Panc1 (cell line): ENCODE measurements at regions not wholly inside any gene's neighbourhood (a gene's known extent, or its start where the extent isn't known, plus 50 kb on each side); places are given as distances from the start of the nearest gene placed in this dataset.

ENCODE experiments used
- ATAC-seq: fragments of 200-7000 bp; cut with Tn5 transposase; 2 replicates; pipeline ENCODE4 v1.9.1; 2020; ENCODE audit warnings: mild to moderate bottlenecking, moderate library complexity
- BruUV-seq: library from RNA; stranded (reverse); fragments of 400-500 nt; replicated peaks from 2 replicates; lab custom pipeline; 2021; lab: Mats Ljungman, UMichigan
- CTCF ChIA-PET: fragments of 300-600 bp; sonication (Branson Sonifier 250); formaldehyde crosslinking; loops from one replicate; lab custom pipeline; 2022; ENCODE audit warnings: antibody characterized with exemption; lab: Charles Lee
- POLR2A ChIA-PET: fragments of 300-600 bp; sonication (Branson Sonifier 250); formaldehyde crosslinking; loops from one replicate; lab custom pipeline; 2022; ENCODE audit warnings: antibody characterized with exemption; lab: Charles Lee
- DNase-seq: peaks from one replicate; pipeline ENCODE4 v3.0.0-alpha.2; 2010; ENCODE audit warnings: low read depth, low spot score
- H3K27ac ChIP-seq: 2 replicates; pipeline ENCODE4 v1.5.1; 2011; ENCODE audit warnings: mild to moderate bottlenecking, low read length, inconsistent platforms
- H3K27me3 ChIP-seq: fragments of 200-500 bp; sonication (Bioruptor generic); 2 replicates; pipeline ENCODE4 v1.6.0; 2014; ENCODE audit warnings: low read length, inconsistent platforms; ENCODE audit not compliant: control insufficient read depth, insufficient read depth
- H3K36me3 ChIP-seq: fragments of 200-500 bp; sonication (Bioruptor generic); 2 replicates; pipeline ENCODE4 v1.5.1; 2014; ENCODE audit warnings: inconsistent platforms, mild to moderate bottlenecking, low read length, moderate library complexity; ENCODE audit not compliant: control insufficient read depth, insufficient read depth
- H3K4me1 ChIP-seq: 2 replicates; pipeline ENCODE4 v1.5.1; 2011; ENCODE audit warnings: inconsistent platforms, mild to moderate bottlenecking, low read length, moderate library complexity; ENCODE audit not compliant: control insufficient read depth, insufficient read depth
- H3K4me3 ChIP-seq, 2 experiments: 2 replicates each; pipeline ENCODE4 v1.5.1; 2011 to 2012; ENCODE audit warnings: low read depth in 2 of 2, low read length in 2 of 2, mild to moderate bottlenecking in 2 of 2, inconsistent platforms in 1 of 2, moderate library complexity in 1 of 2
- H3K9me3 ChIP-seq: fragments of 200-500 bp; sonication (Bioruptor generic); 2 replicates; pipeline ENCODE4 v1.5.1; 2014; ENCODE audit warnings: low read depth, mild to moderate bottlenecking, inconsistent platforms, low read length, moderate library complexity; ENCODE audit not compliant: control insufficient read depth, insufficient read depth
- CTCF ChIP-seq: fragments of 450-650 bp; IDR thresholded peaks from 2 replicates; pipeline ENCODE4 v1.5.1; 2017; ENCODE audit warnings: mild to moderate bottlenecking
- POLR2AphosphoS5 ChIP-seq: IDR thresholded peaks from 2 replicates; pipeline ENCODE4 v1.6.1; 2012; ENCODE audit warnings: mild to moderate bottlenecking, low read depth, low read length, moderate library complexity
- REST ChIP-seq, 2 experiments: IDR thresholded peaks; 2 replicates each; pipeline ENCODE4 v1.6.1; 2011 to 2012; ENCODE audit warnings: low read depth in 2 of 2, control low read depth in 1 of 2, low read length in 1 of 2, mild to moderate bottlenecking in 1 of 2, moderate library complexity in 1 of 2; ENCODE audit not compliant: insufficient read depth in 1 of 2
- SIN3A ChIP-seq: IDR thresholded peaks from 2 replicates; pipeline ENCODE4 v1.6.1; 2012; ENCODE audit warnings: low read depth, mild to moderate bottlenecking, low read length, moderate library complexity, borderline replicate concordance; ENCODE audit not compliant: insufficient read depth
- TCF7L2 ChIP-seq: IDR thresholded peaks from 2 replicates; pipeline ENCODE4 v1.6.1; 2011; ENCODE audit warnings: mild to moderate bottlenecking, low read depth, low read length, inconsistent platforms
- in situ Hi-C: cut with HindIII; loops from 2 replicates; pipeline ENCODE4 v1.10.0; 2016; ENCODE audit warnings: low sequenced_read_pairs, low pct_unique_long_range_greater_than_20kb
- intact Hi-C: fragments of 100-400 bp; cut with micrococcal nuclease; formaldehyde crosslinking; loops from one replicate; pipeline ENCODE4 v1.10.0; 2022; ENCODE audit not compliant: unreplicated experiment

DNA sequence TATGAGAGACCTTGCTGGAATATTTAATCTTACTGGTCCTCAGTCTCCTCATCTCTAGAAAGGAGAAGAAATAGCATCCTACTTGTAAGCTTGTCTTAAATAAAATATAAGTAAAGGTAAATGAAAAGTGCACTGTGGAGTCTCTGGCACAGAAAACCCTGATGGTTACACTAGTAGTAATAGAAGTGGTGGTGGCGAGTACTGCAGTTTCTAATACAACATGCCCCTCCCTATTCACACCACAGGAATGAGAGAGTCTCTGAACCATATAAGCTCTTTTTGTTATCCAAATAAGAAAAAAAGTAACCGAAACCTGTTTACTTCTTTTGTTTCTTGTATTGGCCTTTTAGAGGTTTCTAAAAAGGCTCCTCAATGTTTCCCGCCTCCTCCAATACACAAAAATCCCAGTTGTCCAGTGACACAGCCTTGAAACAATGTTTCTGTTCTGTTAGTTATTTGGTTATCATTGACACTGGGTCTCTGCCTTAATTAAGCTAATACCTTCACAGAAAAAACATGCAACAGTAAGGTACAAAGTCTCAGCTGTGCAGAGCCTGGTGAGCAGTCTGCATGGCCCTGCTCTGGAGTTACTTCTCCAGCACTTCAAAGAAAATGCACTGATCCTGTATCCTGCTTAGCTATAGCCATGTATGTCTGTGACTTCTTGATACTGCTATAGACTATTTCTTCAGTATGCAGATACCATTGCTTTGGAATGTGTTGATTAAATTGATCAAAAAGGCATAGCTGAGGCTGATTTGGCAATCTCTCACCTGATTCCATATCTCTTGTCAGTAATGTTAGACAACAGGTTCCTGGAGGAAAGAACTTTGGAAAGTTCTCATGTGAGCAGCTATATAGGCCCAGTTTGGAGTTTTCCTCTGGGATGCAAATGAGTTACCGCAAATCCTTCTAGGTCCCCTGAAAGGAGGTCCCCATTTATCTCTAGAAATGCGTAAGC lies 315.6 kb upstream of the IL12A start:
- H3K4me1 ChIP-seq = no peaks in the 10 kb centered on the region
- H3K27me3 ChIP-seq = no peaks in the 10 kb centered on the region
- peak; percentile 82 for ATAC-seq
- no peak for DNase-seq
- TF ChIP-seq REST (IDR thresholded peaks at IDR 0.05; ENCODE audit: insufficient read depth in 1 of 2, low read depth in 2 of 2, low read length in 1 of 2) (no peak), SIN3A (no peak), CTCF (no peak), POLR2AphosphoS5 (no peak), TCF7L2 (no peak)
- in situ Hi-C loops = no loop called here
- H3K27ac ChIP-seq = no peak overlapping the region
- POLR2A ChIA-PET = no interaction called here
- H3K4me3 ChIP-seq = no peak overlapping the region
- intact Hi-C loops = no loop called here
- CTCF ChIA-PET = interaction anchor here (0.7 kb wide), 1 partner anchor 23 kb away, joined by 3 read pairs; no protein-coding TSS in a partner anchor
- no TSS peak for BruUV-seq
- no peaks in the 10 kb centered on the region for H3K9me3 ChIP-seq
- no peaks in the 10 kb centered on the region for H3K36me3 ChIP-seq

GRCh38 chr3:159674583-159674982 lies 314.1 kb upstream of the IL12A start:
- ATAC-seq = no peak
- POLR2A ChIA-PET = interaction anchor here (0.6 kb wide), 1 partner anchor 378 kb away, joined by 5 read pairs; no protein-coding TSS in a partner anchor
- no peak overlapping the region for H3K27ac ChIP-seq
- intact Hi-C loops (no loop called here), in situ Hi-C loops (no loop called here)
- BruUV-seq = no TSS peak
- CTCF ChIA-PET = no interaction called here
- H3K4me1 ChIP-seq = no peaks in the 10 kb centered on the region
- no peaks in the 10 kb centered on the region for H3K9me3 ChIP-seq
- H3K27me3 ChIP-seq = no peaks in the 10 kb centered on the region
- DNase-seq = no peak
- no peaks in the 10 kb centered on the region for H3K36me3 ChIP-seq
- H3K4me3 ChIP-seq = no peak overlapping the region
- TF ChIP-seq TCF7L2 (no peak), REST (IDR thresholded peaks at IDR 0.05; ENCODE audit: insufficient read depth in 1 of 2, low read depth in 2 of 2, low read length in 1 of 2) (no peak), SIN3A (no peak), POLR2AphosphoS5 (no peak), CTCF (no peak)
